Vagina (tissue), 2 donors: ENCODE measurements at regions not wholly inside any gene's neighbourhood (a gene's known extent, or its start where the extent isn't known, plus 50 kb on each side); places are given as distances from the start of the nearest gene placed in this dataset.

ENCODE experiments used
- CTCF ChIP-seq, 3 experiments: fragments of 450-650 bp in 2 of 3; fragments of 200-600 bp in 1 of 3; sonication (generic) in 1 of 3; IDR thresholded peaks; one replicate each; pipeline ENCODE4 v1.5.1; 2017 to 2019; ENCODE audit warnings: antibody characterized with exemption in 3 of 3, mild to moderate bottlenecking in 2 of 3, moderate library complexity in 2 of 3
- POLR2A ChIP-seq, 2 donors: fragments of 450-650 bp; IDR thresholded peaks; one replicate each; pipeline ENCODE4 v1.6.1; 2017; ENCODE audit warnings: antibody characterized with exemption in 2 of 2, mild to moderate bottlenecking in 2 of 2, moderate library complexity in 2 of 2
- POLR2AphosphoS5 ChIP-seq, 2 donors: sonication (generic); formaldehyde crosslinking; IDR thresholded peaks; one replicate each; pipeline ENCODE4 v1.9.0; 2017; ENCODE audit warnings: antibody characterized with exemption in 2 of 2, mild to moderate bottlenecking in 2 of 2, low read depth in 1 of 2; ENCODE audit not compliant: insufficient read depth in 1 of 2

- TF ChIP-seq POLR2A (IDR thresholded peaks at IDR 0.05) (no peak), CTCF (IDR thresholded peaks at IDR 0.05) (no peak), POLR2AphosphoS5 (IDR thresholded peaks at IDR 0.05; ENCODE audit: insufficient read depth in 1 of 2, low read depth in 1 of 2) (no peak)
These were observed 49.9 kb upstream of the CDR2 start for GRCh38 chr16:22424161-22424937.
